ENCODE measurements at regions not wholly inside any gene's neighbourhood (a gene's known extent, or its start where the extent isn't known, plus 50 kb on each side); places are given as distances from the start of the nearest gene placed in this dataset.
"Not testable (repeated sequence)": the region's sequence is repeated elsewhere in the genome, so short reads cannot be mapped to it uniquely, and the experiment has no call there.

GRCh38 chr9:31916591-31917241, 467.7 kb upstream of the ACO1 start:
- no peak for TF ChIP-seq CTCF (IDR thresholded peaks at IDR 0.05; ENCODE audit: low read depth, low read length)
- no peak for DNase-seq (ENCODE audit: extremely low read depth, low read depth)

GRCh38 chr9:31937737-31938136, 446.7 kb upstream of the ACO1 start:
- not testable (repeated sequence) for DNase-seq (ENCODE audit: extremely low read depth, low read depth)

GRCh38 chr9:31950756-31951155, 433.7 kb upstream of the ACO1 start:
- no peak for TF ChIP-seq CTCF (IDR thresholded peaks at IDR 0.05; ENCODE audit: low read depth, low read length)
- no peak for DNase-seq (ENCODE audit: extremely low read depth, low read depth)

GRCh38 chr9:31958572-31958971, 425.9 kb upstream of the ACO1 start:
- no peak for TF ChIP-seq CTCF (IDR thresholded peaks at IDR 0.05; ENCODE audit: low read depth, low read length)
- no peak for DNase-seq (ENCODE audit: extremely low read depth, low read depth)

- TF ChIP-seq CTCF (IDR thresholded peaks at IDR 0.05; ENCODE audit: low read depth, low read length) = no peak
- no peak for DNase-seq (ENCODE audit: extremely low read depth, low read depth)
Observed at GRCh38 chr9:31969552-31969951, 414.9 kb upstream of the ACO1 start.

GRCh38 chr9:31983895-31984294, 400.5 kb upstream of the ACO1 start:
- DNase-seq (ENCODE audit: extremely low read depth, low read depth) = no peak

GRCh38 chr9:31996331-31996730, 388.1 kb upstream of the ACO1 start:
- TF ChIP-seq CTCF (IDR thresholded peaks at IDR 0.05; ENCODE audit: low read depth, low read length) = no peak
- no peak for DNase-seq (ENCODE audit: extremely low read depth, low read depth)

More at GRCh38 chr9:31983895-31984294, 400.5 kb upstream of the ACO1 start:
- no peak for TF ChIP-seq CTCF (IDR thresholded peaks at IDR 0.05; ENCODE audit: low read depth, low read length)

GRCh38 chr9:32004431-32005076, 379.9 kb upstream of the ACO1 start:
- DNase-seq (ENCODE audit: extremely low read depth, low read depth) = no peak
- TF ChIP-seq CTCF (IDR thresholded peaks at IDR 0.05; ENCODE audit: low read depth, low read length) = no peak

Measured in AG09319 (cell line).